Endothelial cell of umbilical vein (primary cell): ENCODE measurements at regions not wholly inside any gene's neighbourhood (a gene's known extent, or its start where the extent isn't known, plus 50 kb on each side); places are given as distances from the start of the nearest gene placed in this dataset.

Experiments used
- CTCF ChIP-seq, 2 donors: IDR thresholded peaks; 1 replicate in 1 of 2; 2 replicates in 1 of 2; pipeline ENCODE4 v1.5.1; 2011; ENCODE audit warnings: low read length in 2 of 2, mild to moderate bottlenecking in 2 of 2, moderate library complexity in 2 of 2, control low read depth in 1 of 2, inconsistent platforms in 1 of 2, low read depth in 1 of 2; ENCODE audit not compliant: insufficient read depth in 1 of 2; ENCODE audit errors: extremely low read depth in 1 of 2
- EZH2 ChIP-seq: IDR thresholded peaks from 2 replicates; pipeline ENCODE4 v1.6.1; 2012; ENCODE audit warnings: borderline replicate concordance, low read depth, mild to moderate bottlenecking, moderate library complexity, low read length, inconsistent platforms; ENCODE audit not compliant: severe bottlenecking
- FOS ChIP-seq: IDR thresholded peaks from 2 replicates; pipeline ENCODE4 v1.6.1; 2011; ENCODE audit warnings: mild to moderate bottlenecking, low read length, moderate library complexity, borderline replicate concordance; ENCODE audit not compliant: insufficient read depth
- GATA2 ChIP-seq: IDR thresholded peaks from 2 replicates; pipeline ENCODE4 v1.7.0; 2011; ENCODE audit warnings: low read depth, mild to moderate bottlenecking, moderate library complexity, mixed read lengths, low read length; ENCODE audit not compliant: insufficient read length, insufficient read depth
- MAX ChIP-seq: IDR thresholded peaks from 2 replicates; pipeline ENCODE4 v1.6.1; 2011; ENCODE audit not compliant: insufficient read depth, insufficient read length
- MYC ChIP-seq: IDR thresholded peaks from one replicate; pipeline ENCODE4 v1.6.1; 2011; ENCODE audit warnings: mild to moderate bottlenecking, low read depth, low read length
- POLR2A ChIP-seq: IDR thresholded peaks from 2 replicates; pipeline ENCODE4 v1.6.1; 2012; ENCODE audit warnings: low read depth, mild to moderate bottlenecking, control low read depth, low read length

GRCh38 chr4:38396091-38396490 is 267.9 kb upstream of the KLF3 start:
- no peak for TF ChIP-seq EZH2
- TF ChIP-seq CTCF (IDR thresholded peaks at IDR 0.05; ENCODE audit: extremely low read depth in 1 of 2, insufficient read depth in 1 of 2, low read depth in 1 of 2, low read length in 2 of 2): no peak
- no peak for TF ChIP-seq GATA2
- TF ChIP-seq POLR2A: no peak
- TF ChIP-seq MYC: no peak
- no peak for TF ChIP-seq FOS
- TF ChIP-seq MAX: no peak
